GM18498 (cell line): ENCODE measurements at regions not wholly inside any gene's neighbourhood (a gene's known extent, or its start where the extent isn't known, plus 50 kb on each side); places are given as distances from the start of the nearest gene placed in this dataset.
"Not testable (repeated sequence)": the region's sequence is repeated elsewhere in the genome, so short reads cannot be mapped to it uniquely, and the experiment has no call there.

Experiments used
- ATAC-seq: cut with Tn5 transposase; IDR thresholded peaks from one replicate; pipeline ENCODE4 v1.9.1; 2021; ENCODE audit warnings: mild to moderate bottlenecking, moderate library complexity; ENCODE audit not compliant: unreplicated experiment

DNA sequence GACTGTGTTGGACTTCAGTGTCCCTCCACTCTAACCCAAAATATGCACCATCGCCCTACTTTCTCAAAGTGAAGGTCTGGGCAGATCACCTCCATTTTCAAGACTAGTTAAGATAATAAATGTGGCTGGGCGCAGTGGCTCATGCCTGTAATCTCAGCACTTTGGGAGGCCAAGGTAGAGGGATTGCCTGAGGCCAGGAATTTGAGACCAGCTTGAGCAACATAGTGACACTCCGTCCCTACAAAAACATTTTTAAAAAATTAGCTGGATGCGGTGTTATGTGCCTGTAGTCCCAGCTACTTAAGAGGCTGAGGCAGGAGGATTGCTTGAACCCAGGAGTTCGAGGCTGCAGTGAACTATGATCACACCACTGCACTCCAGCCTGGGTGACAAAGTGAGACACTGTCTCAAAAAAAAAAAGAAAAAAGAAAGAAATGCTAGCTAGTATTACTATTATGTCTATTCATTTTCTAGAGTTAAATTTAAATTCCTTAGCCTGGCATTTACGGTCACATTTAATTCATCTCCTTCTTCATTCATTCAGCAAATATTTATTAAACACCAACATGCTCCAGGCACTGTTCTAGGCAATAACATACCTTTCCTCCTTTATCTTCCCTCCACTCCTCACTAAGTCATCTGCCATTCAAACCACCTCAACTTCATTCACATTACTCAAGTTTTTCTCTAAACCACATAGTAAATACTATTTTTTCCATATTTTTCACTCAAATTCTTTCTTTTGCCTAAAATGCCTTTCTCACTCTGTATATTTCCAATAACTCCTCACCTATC is 96.1 kb upstream of the XYLT1 start:
- no peak for ATAC-seq

- ATAC-seq = no peak
These were observed 95.3 kb upstream of the XYLT1 start for GRCh38 chr16:17566075-17566474.

DNA sequence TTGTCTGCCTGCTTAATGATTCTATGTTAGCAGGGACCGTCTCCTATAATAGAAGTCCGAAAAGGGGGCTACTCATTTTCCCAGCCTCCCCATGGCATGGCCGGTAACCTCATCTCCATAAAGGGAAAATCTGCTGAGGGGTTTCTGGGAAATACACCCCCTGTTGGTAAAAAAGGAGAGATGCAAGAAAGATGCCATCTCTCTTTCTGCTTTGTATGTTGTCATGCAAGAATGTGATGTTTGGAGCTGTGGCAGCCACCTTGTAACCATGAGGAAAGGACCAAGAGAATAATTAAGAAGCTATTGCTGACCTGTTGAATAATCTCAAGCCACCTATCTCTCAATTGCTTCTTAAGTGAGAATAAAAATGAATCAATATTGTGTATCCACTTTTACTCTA is 94.8 kb upstream of the XYLT1 start:
- ATAC-seq = no peak

DNA sequence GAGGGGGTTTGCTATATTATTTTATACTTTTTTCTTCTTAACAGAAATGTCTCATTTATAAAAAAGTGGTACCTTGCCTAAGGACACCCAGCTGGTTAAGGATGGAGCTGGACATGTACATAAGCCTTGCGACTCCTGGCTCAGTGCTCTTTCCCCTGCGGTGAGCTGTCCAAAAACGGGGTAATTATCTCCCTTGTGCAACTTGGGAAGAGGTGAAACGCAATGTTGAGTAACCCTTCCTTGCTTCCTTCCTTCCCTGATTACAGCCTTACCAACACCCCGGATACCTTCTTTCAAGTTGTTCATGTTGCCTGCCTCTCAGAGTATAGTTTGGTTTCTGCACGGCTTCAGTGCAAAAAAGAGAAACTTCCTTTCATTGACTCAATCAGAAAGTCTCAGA is 94.1 kb upstream of the XYLT1 start:
- no peak for ATAC-seq

- ATAC-seq = no peak
These were observed 92.7 kb upstream of the XYLT1 start for GRCh38 chr16:17563323-17564091.

DNA sequence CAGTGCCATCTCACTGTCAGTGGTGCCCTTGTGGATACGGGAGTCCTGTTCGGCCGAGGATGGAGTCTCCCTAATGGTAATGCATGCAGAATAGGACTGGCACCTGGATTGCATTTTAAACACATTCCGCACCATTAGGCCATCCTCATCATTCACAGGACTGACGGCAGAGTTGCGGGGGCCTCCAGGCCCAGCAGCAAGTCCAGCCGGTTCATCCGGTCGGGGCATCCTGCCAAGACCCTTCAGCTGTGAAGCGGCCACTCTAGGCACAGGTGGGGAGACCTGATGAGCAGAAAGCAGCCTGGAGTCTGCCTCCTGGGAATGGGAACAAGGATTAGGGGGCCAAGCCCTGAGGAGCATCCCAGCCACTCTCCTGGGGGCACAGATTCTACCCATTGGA is 90.3 kb upstream of the XYLT1 start:
- ATAC-seq = no peak

DNA sequence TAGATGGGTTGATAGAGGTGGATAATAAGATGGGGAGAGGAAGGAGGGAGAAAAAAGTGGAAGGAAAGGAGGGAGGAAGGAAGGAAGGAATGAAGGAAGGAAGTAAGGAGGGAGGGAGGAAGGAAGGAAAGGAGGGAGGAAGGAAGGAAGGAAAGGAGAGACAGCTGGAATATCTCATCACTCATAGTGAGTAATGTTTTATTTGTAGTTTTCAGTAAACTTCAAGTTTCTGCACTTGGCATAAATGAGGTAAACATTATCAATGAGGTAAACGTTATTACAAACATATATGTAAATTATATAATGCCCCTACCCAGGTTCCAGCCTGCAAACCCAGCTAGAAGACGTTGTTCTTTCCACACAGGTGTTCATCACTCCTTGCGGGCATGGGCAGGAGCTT is 89.8 kb upstream of the XYLT1 start:
- no peak for ATAC-seq

DNA sequence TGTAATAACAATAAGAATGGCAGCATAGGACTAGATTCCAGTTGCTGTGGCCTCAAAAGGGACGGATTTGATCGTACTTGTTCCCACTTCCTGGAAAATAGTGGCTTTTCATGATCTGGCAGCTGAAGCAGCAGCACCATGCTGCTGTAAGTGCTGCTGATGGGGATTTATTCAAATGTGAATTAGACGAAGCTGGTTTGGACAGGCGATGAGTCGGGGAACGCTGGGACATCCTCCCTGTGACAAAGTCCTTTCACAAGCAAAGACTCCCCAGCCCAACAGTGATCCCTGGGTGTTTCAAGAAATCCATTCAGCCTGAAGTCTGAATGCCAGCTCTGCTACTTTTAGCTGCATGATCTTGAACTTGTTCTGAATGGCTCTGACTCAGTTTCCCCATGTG is 88.6 kb upstream of the XYLT1 start:
- no peak for ATAC-seq

GRCh38 chr16:17557949-17558348 is 87.2 kb upstream of the XYLT1 start:
- no peak for ATAC-seq

DNA sequence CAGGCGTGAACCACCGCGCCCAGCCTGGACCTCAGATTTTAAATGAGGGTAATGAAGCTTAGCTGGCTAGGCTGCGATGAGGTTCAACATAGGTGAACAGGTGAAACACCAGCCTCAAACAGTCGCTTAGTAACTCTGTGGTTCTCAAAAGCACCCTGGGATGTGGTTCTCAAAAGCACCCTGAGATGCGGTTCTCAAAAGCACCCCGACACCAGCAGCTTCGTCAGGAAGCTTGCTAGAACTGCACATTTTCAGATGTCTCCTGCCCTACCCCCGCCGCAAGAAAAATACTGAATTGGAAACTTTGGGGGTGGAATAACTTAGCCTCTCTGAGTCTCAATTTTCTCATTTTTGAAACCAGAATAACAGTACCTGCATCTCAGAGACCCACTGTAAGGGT is 86.7 kb upstream of the XYLT1 start:
- ATAC-seq = no peak

DNA sequence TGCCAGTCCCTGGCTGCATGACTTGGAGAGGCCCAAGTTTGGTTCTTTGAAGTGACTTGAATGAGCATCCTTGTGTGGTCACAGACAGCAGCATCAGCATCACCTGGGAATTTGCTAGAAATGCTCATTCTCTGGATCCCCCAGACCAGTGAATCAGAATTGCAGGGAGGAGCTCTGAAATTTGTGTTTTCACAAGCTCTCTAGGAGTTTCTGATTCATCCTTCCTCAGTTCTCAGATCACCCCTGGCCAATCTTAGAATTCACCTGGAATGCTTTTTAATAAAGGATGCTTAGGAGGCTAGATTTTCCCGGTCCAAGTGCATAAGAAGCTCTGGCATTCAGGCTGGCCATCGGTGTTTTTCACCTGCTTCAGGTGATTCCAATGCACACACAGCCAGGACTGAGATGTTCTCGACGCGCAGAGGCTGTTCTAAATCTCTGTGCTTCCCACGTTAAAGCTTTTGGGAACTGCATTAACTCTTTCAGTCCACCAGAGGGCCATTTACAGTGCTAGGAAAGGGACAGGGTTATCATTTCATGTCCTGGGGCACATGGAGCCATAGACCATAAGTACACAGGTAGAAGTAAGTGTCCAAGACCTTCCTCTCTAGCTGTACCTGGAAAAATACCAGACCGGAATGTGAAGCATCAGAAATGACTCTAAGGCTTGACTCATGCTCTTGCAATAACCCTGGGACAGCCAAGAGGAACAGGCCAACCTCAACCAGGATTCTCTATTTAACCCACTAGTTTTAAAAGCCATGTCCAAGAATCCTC is 85.7 kb upstream of the XYLT1 start:
- no peak for ATAC-seq

GRCh38 chr16:17555176-17555575 is 84.4 kb upstream of the XYLT1 start:
- no peak for ATAC-seq

GRCh38 chr16:17552351-17552750 is 81.6 kb upstream of the XYLT1 start:
- ATAC-seq = no peak

GRCh38 chr16:17551682-17552081 is 80.9 kb upstream of the XYLT1 start:
- not testable (repeated sequence) for ATAC-seq

DNA sequence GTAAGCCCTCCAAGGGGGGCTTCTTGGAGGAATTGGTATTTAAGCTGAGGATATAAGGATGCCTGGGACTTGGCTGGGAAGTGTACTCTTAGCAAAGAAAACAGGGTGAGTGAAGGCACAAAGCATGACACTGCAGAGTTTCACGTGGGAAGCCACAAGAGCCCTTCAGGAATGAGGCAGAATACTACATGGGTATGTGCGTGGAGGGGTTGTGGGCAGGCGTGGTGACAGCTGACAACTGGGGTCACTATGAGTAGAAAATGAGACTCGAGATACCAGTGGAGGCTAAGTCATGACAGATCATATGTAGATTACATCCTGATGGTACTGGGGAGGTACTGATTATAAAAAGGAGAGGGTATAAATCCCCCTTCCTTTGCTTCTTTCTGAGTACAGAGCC is 78.1 kb upstream of the XYLT1 start:
- no peak for ATAC-seq

- ATAC-seq = no peak
These were observed 74.0 kb upstream of the XYLT1 start for GRCh38 chr16:17544785-17545184.

DNA sequence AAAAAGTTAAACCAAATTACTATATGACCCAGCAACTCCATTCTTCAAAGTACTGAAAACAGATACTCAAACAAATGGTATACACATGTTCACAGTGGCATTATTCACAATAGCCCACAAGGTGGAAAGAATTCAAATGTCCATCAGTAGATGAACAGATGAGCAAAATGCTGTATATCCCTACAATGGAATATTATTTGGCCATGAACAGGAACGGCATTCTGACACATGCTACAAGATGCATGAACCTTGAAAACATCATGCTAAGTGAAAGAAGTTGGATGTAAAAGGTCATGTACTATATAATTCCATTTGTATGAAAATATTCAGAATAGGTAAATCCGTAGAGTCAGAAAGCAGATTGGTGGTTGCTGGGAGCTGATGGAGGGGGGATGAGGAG is 73.5 kb upstream of the XYLT1 start:
- no peak for ATAC-seq

- no peak for ATAC-seq
These were observed 72.3 kb upstream of the XYLT1 start for GRCh38 chr16:17543073-17543472.

DNA sequence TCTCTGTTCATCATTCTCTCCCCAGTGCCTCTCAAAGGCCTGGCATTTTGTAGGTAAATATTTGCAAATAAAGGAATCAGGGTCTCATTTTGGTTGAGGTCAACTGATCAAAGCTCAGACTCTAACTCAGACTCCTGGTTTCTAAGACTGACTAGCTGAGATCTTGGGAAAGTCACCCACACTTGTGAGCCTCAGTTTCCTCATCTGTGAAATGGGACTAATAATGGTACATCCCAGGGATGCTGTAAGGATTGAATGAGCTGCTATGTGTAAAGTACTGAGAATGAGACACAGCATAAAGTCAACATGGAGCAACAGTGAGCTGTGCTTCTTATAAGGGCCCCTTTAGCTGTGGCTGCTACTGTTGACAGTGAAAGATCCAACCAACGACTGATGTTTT is 70.6 kb upstream of the XYLT1 start:
- no peak for ATAC-seq

DNA sequence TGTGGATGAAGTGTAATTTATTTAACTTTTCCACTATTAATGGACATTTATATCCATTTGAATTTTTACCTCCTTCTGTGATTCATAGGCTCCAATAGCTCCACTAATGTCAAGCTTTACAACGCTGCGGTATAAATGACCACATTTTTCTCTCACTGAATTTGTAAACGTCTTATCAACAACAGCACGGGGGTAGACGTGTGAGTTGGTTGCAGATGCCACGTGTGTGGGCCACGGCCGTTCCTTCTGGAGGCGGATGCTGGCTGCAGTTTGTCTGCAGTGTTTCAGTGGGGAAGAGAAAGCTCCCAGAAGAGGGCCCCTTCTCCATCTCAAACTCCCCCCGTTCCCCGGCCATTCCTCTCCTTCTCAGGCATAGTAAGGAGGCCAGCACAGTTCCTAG is 68.2 kb upstream of the XYLT1 start:
- ATAC-seq = no peak

DNA sequence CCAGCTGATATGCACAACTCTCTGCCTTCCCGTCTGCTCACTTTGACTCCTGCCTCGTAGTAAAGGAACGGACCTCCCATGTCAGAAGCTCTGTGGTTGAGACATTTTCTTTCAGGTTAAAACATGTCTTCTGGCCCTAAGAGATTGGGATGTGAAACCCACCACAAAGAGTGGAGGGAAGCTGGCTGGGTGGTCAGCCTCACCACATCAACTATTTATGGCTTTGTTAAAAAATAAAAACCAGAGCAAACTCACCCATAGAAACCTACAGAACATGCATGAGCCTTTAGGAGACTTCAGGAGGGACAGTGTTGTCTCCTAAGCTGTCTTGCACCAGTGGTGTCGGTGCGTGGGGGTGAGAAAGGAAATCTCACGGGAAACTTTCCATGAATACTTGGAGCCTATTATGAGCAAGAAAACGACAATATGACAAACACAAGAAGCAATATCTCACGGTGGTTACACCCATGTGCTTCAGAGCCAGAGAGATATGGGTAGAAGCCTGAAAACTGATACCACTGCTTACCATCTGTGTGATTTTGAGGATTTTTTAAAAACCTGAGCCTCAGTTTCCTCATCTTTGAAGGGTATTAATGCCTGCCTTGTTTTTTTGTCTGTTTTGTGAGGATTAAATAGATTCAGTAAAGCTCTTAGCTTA is 61.7 kb upstream of the XYLT1 start:
- peak; percentile 42 for ATAC-seq
